ENCODE measurements at regions not wholly inside any gene's neighbourhood (a gene's known extent, or its start where the extent isn't known, plus 50 kb on each side); places are given as distances from the start of the nearest gene placed in this dataset.
"Not testable (repeated sequence)": the region's sequence is repeated elsewhere in the genome, so short reads cannot be mapped to it uniquely, and the experiment has no call there.

GRCh38 chr12:23380419-23381100, 568.9 kb downstream of the SOX5 start:
- H3K27me3 ChIP-seq, result no peaks in the 10 kb centered on the region
- intact Hi-C loops (cut with DNase I; ENCODE audit: low total_unique reads), result no loop called here
- H3K9me3 ChIP-seq, result peaks cover 13 to 14% of the 10 kb centered on the region in 2 donors
- no peak for DNase-seq
- 80 to 83% methylated on average over 2 to 4 of the region's 4 CpGs for WGBS, 2 donors (ENCODE audit: low coverage in 1 of 2)
- TF ChIP-seq POLR2AphosphoS5 (IDR thresholded peaks at IDR 0.05) (no peak), CTCF (IDR thresholded peaks at IDR 0.05) (no peak), POLR2A (IDR thresholded peaks at IDR 0.05) (no peak), EP300 (IDR thresholded peaks at IDR 0.05; ENCODE audit: low read depth) (no peak)
- no peak overlapping the region for H3K4me3 ChIP-seq
- H3K4me1 ChIP-seq, result no peaks in the 10 kb centered on the region
- H3K36me3 ChIP-seq, result no peaks in the 10 kb centered on the region
- H3K27ac ChIP-seq, result no peak overlapping the region
- in situ Hi-C loops (cut with MboI; ENCODE audit: low pct_ligation_motif_present in 1 of 4, low pct_unique_long_range_greater_than_20kb in 1 of 4, low sequenced_read_pairs in 3 of 4), result no loop called here

GRCh38 chr12:23388898-23389297, 560.6 kb downstream of the SOX5 start:
- in situ Hi-C loops (cut with MboI; ENCODE audit: low pct_ligation_motif_present in 1 of 4, low pct_unique_long_range_greater_than_20kb in 1 of 4, low sequenced_read_pairs in 3 of 4); DNase-seq; H3K27ac ChIP-seq; intact Hi-C loops (cut with DNase I; ENCODE audit: low total_unique reads); H3K27me3 ChIP-seq; H3K9me3 ChIP-seq; H3K36me3 ChIP-seq; H3K4me1 ChIP-seq; H3K4me3 ChIP-seq: not testable (repeated sequence)
- WGBS, 2 donors (ENCODE audit: low coverage in 1 of 2), result 85 to 95% methylated on average over 4 to 7 of the region's 9 CpGs

- WGBS, 2 donors (ENCODE audit: low coverage in 1 of 2), result 91% methylated on average over 4 of the region's 4 CpGs; no CpG with 5 or more reads in 1 of the 2 donors
Measured at GRCh38 chr12:23389315-23389714, 560.2 kb downstream of the SOX5 start.

GRCh38 chr12:23399402-23399933, 550.0 kb downstream of the SOX5 start:
- intact Hi-C loops (cut with DNase I; ENCODE audit: low total_unique reads) (no loop called here), in situ Hi-C loops (cut with MboI; ENCODE audit: low pct_ligation_motif_present in 1 of 4, low pct_unique_long_range_greater_than_20kb in 1 of 4, low sequenced_read_pairs in 3 of 4) (no loop called here)
- no peaks in the 10 kb centered on the region for H3K27me3 ChIP-seq
- WGBS, 2 donors (ENCODE audit: low coverage in 1 of 2), result 31 to 33% methylated on average over 2 of the region's 2 CpGs
- no peaks in the 10 kb centered on the region for H3K9me3 ChIP-seq
- H3K4me3 ChIP-seq, result no peak overlapping the region
- no peak for TF ChIP-seq CTCF (IDR thresholded peaks at IDR 0.05)
- no peak for TF ChIP-seq POLR2A (IDR thresholded peaks at IDR 0.05)
- TF ChIP-seq POLR2AphosphoS5 (IDR thresholded peaks at IDR 0.05), result no peak
- TF ChIP-seq EP300 (IDR thresholded peaks at IDR 0.05; ENCODE audit: low read depth), result no peak
- H3K36me3 ChIP-seq, result no peaks in the 10 kb centered on the region
- no peak overlapping the region for H3K27ac ChIP-seq
- H3K4me1 ChIP-seq, result no peaks in the 10 kb centered on the region
- DNase-seq, result no peak

More at GRCh38 chr12:23389315-23389714, 560.2 kb downstream of the SOX5 start:
- H3K27me3 ChIP-seq; intact Hi-C loops (cut with DNase I; ENCODE audit: low total_unique reads); H3K4me1 ChIP-seq; H3K9me3 ChIP-seq; H3K4me3 ChIP-seq; H3K27ac ChIP-seq; DNase-seq; H3K36me3 ChIP-seq; in situ Hi-C loops (cut with MboI; ENCODE audit: low pct_ligation_motif_present in 1 of 4, low pct_unique_long_range_greater_than_20kb in 1 of 4, low sequenced_read_pairs in 3 of 4): not testable (repeated sequence)

GRCh38 chr12:23415180-23415579, 534.3 kb downstream of the SOX5 start:
- WGBS, 2 donors (ENCODE audit: low coverage in 1 of 2), result 42 to 51% methylated on average over 3 of the region's 3 CpGs
- no peaks in the 10 kb centered on the region for H3K27me3 ChIP-seq
- no peak for TF ChIP-seq POLR2A (IDR thresholded peaks at IDR 0.05)
- no peak for TF ChIP-seq EP300 (IDR thresholded peaks at IDR 0.05; ENCODE audit: low read depth)
- TF ChIP-seq POLR2AphosphoS5 (IDR thresholded peaks at IDR 0.05), result no peak
- TF ChIP-seq CTCF (IDR thresholded peaks at IDR 0.05), result no peak
- no peaks in the 10 kb centered on the region for H3K9me3 ChIP-seq
- H3K4me3 ChIP-seq, result no peak overlapping the region
- H3K4me1 ChIP-seq, result no peaks in the 10 kb centered on the region
- no peaks in the 10 kb centered on the region for H3K36me3 ChIP-seq
- H3K27ac ChIP-seq, result no peak overlapping the region
- intact Hi-C loops (cut with DNase I; ENCODE audit: low total_unique reads) (no loop called here), in situ Hi-C loops (cut with MboI; ENCODE audit: low pct_ligation_motif_present in 1 of 4, low pct_unique_long_range_greater_than_20kb in 1 of 4, low sequenced_read_pairs in 3 of 4) (no loop called here)
- DNase-seq, result no peak
